HEK293 (cell line): ENCODE measurements at regions not wholly inside any gene's neighbourhood (a gene's known extent, or its start where the extent isn't known, plus 50 kb on each side); places are given as distances from the start of the nearest gene placed in this dataset.

ENCODE experiments used
- CTCF ChIA-PET: fragments of 350-600 bp; formaldehyde crosslinking; extraction: SDS; loops from one replicate; lab custom pipeline; 2021; ENCODE audit warnings: antibody characterized with exemption; lab: Yijun Ruan, JAX
- POLR2A ChIA-PET: fragments of 300-600 bp; formaldehyde crosslinking; extraction: SDS; loops from one replicate; lab custom pipeline; 2020; ENCODE audit warnings: antibody characterized with exemption, inconsistent platforms; lab: Yijun Ruan, JAX
- H3K27ac ChIP-seq: fragments of 200-500 bp; sonication (Bioruptor generic); 2 replicates; pipeline ENCODE4 v1.5.1; 2014; ENCODE audit warnings: low read depth, low read length, control low read depth, inconsistent platforms; ENCODE audit errors: extremely low read depth
- H3K36me3 ChIP-seq, 2 experiments: fragments of 200-500 bp in 1 of 2; sonication (Bioruptor generic) in 1 of 2; 1 replicate in 1 of 2; 2 replicates in 1 of 2; pipeline ENCODE4 v1.5.1; 2014 to 2017; ENCODE audit warnings: inconsistent platforms in 2 of 2, low read length in 2 of 2; ENCODE audit not compliant: control insufficient read depth in 2 of 2, insufficient read depth in 1 of 2
- H3K4me1 ChIP-seq: fragments of 200-500 bp; sonication (Bioruptor generic); 2 replicates; pipeline ENCODE4 v1.5.1; 2014; ENCODE audit warnings: mild to moderate bottlenecking, low read length, inconsistent platforms; ENCODE audit not compliant: control insufficient read depth, insufficient read depth
- H3K4me3 ChIP-seq: 2 replicates; pipeline ENCODE4 v1.5.1; 2011; ENCODE audit warnings: low read depth, mild to moderate bottlenecking, control low read depth, low read length, moderate library complexity
- H3K9me3 ChIP-seq: fragments of 200-500 bp; sonication (Bioruptor generic); 2 replicates; pipeline ENCODE4 v1.5.1; 2014; ENCODE audit warnings: low read depth, low read length, inconsistent platforms; ENCODE audit not compliant: control insufficient read depth, insufficient read depth
- FEZF1 ChIP-seq: fragments of 450-650 bp; formaldehyde crosslinking; IDR thresholded peaks from 2 replicates; pipeline ENCODE4 v1.5.1; 2016; ENCODE audit warnings: missing biosample characterization, missing genetic modification characterization
- KLF10 ChIP-seq: fragments of 450-650 bp; IDR thresholded peaks from 2 replicates; pipeline ENCODE4 v1.5.1; 2018; ENCODE audit warnings: missing biosample characterization, mild to moderate bottlenecking, missing genetic modification characterization
- MZF1 ChIP-seq: fragments of 450-650 bp; formaldehyde crosslinking; IDR thresholded peaks from 2 replicates; pipeline ENCODE4 v1.5.1; 2017; ENCODE audit warnings: missing biosample characterization, missing genetic modification characterization, borderline replicate concordance
- OSR2 ChIP-seq: fragments of 450-650 bp; formaldehyde crosslinking; IDR thresholded peaks from 2 replicates; pipeline ENCODE4 v1.5.1; 2016; ENCODE audit warnings: missing biosample characterization, missing genetic modification characterization
- REST ChIP-seq: fragments of 450-650 bp; formaldehyde crosslinking; IDR thresholded peaks from 2 replicates; pipeline ENCODE4 v1.5.1; 2016; ENCODE audit warnings: missing biosample characterization, missing genetic modification characterization
- SETDB1 ChIP-seq: IDR thresholded peaks from one replicate; pipeline ENCODE4 v1.6.1; 2017; ENCODE audit warnings: mild to moderate bottlenecking, low read length, moderate library complexity, mixed read lengths; ENCODE audit not compliant: insufficient read length
- ZNF138 ChIP-seq: fragments of 450-650 bp; formaldehyde crosslinking; IDR thresholded peaks from 2 replicates; pipeline ENCODE4 v1.5.1; 2016; ENCODE audit warnings: missing biosample characterization, missing genetic modification characterization, borderline replicate concordance
- ZNF140 ChIP-seq: fragments of 450-650 bp; formaldehyde crosslinking; IDR thresholded peaks from 2 replicates; pipeline ENCODE4 v1.5.1; 2016; ENCODE audit warnings: missing biosample characterization, missing genetic modification characterization
- ZNF174 ChIP-seq: fragments of 450-650 bp; formaldehyde crosslinking; IDR thresholded peaks from 2 replicates; pipeline ENCODE4 v1.5.0; 2017; ENCODE audit warnings: missing biosample characterization, mild to moderate bottlenecking, missing genetic modification characterization
- ZNF248 ChIP-seq: fragments of 450-650 bp; formaldehyde crosslinking; IDR thresholded peaks from 2 replicates; pipeline ENCODE4 v1.5.1; 2017; ENCODE audit warnings: missing biosample characterization, missing genetic modification characterization
- ZNF274 ChIP-seq, 2 experiments: fragments of 200-500 bp in 1 of 2; fragments of 450-650 bp in 1 of 2; sonication (Bioruptor generic) in 1 of 2; formaldehyde crosslinking in 1 of 2; IDR thresholded peaks; 2 replicates each; pipeline versions ENCODE4 v1.5.1 to v1.6.1; 2014 to 2016; ENCODE audit warnings: borderline replicate concordance in 1 of 2, inconsistent platforms in 1 of 2, low read length in 1 of 2, missing biosample characterization in 1 of 2, missing genetic modification characterization in 1 of 2
- ZNF394 ChIP-seq: fragments of 450-650 bp; formaldehyde crosslinking; IDR thresholded peaks from 2 replicates; pipeline ENCODE4 v1.5.1; 2016; ENCODE audit warnings: missing biosample characterization, missing genetic modification characterization, mild to moderate bottlenecking, moderate library complexity, borderline replicate concordance
- ZNF514 ChIP-seq: fragments of 450-650 bp; formaldehyde crosslinking; IDR thresholded peaks from 2 replicates; pipeline ENCODE4 v1.5.1; 2016; ENCODE audit warnings: missing biosample characterization, missing genetic modification characterization
- ZNF549 ChIP-seq: fragments of 450-650 bp; IDR thresholded peaks from 2 replicates; pipeline ENCODE4 v1.5.1; 2018; ENCODE audit warnings: missing biosample characterization, missing genetic modification characterization, mild to moderate bottlenecking, inconsistent platforms, moderate library complexity
- ZNF623 ChIP-seq: fragments of 450-650 bp; formaldehyde crosslinking; IDR thresholded peaks from 2 replicates; pipeline ENCODE4 v1.5.1; 2016; ENCODE audit warnings: missing biosample characterization, missing genetic modification characterization
- ZNF624 ChIP-seq: fragments of 450-650 bp; formaldehyde crosslinking; IDR thresholded peaks from 2 replicates; pipeline ENCODE4 v1.5.1; 2017; ENCODE audit warnings: missing biosample characterization, missing genetic modification characterization
- ZNF664 ChIP-seq: fragments of 450-650 bp; formaldehyde crosslinking; IDR thresholded peaks from 2 replicates; pipeline ENCODE4 v1.5.1; 2016; ENCODE audit warnings: missing biosample characterization, missing genetic modification characterization
- ZNF843 ChIP-seq: fragments of 450-650 bp; formaldehyde crosslinking; IDR thresholded peaks from 2 replicates; pipeline ENCODE4 v1.5.1; 2016; ENCODE audit warnings: missing biosample characterization, missing genetic modification characterization
- TF ChIP-seq, protein P1 (sequence below): fragments of 450-650 bp; formaldehyde crosslinking; IDR thresholded peaks from 2 replicates; pipeline ENCODE4 v1.5.1; 2017; ENCODE audit warnings: missing biosample characterization, mild to moderate bottlenecking, missing genetic modification characterization, moderate library complexity
- TF ChIP-seq, protein P2 (sequence below): fragments of 450-650 bp; formaldehyde crosslinking; IDR thresholded peaks from 2 replicates; pipeline ENCODE4; 2016; ENCODE audit warnings: missing biosample characterization, missing genetic modification characterization
- TF ChIP-seq, protein P3 (sequence below): fragments of 450-650 bp; formaldehyde crosslinking; IDR thresholded peaks from 2 replicates; pipeline ENCODE4 v1.5.1; 2016; ENCODE audit warnings: missing biosample characterization, missing genetic modification characterization

DNA sequence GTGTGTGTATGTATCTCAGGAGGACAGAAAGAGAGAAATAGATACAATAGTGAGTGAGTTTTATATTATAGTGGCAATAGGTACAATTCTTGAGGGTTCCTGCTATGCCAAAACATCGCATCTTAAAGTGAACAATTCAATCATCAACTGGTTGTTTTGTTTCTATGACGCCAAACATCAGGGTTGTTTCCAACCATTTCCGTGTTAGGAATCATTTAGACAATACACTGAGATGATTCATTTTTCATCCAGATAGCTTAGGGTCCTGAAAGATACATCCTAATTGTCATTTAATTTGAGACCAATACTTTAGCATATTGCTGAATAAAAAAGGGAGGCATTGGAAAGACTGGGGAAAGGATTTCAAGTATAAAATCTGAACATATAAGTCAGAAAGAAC is 472.2 kb downstream of the MCTP2 start (continued):
- TF ChIP-seq REST (tag by site-specific recombination), result no peak
- TF ChIP-seq, all 188 proteins: peak for 0

- CTCF ChIA-PET, result interaction anchor here (0.6 to 0.7 kb wide), 2 partner anchors 20 to 121 kb away, joined by 3 to 4 read pairs; no protein-coding TSS in a partner anchor
- POLR2A ChIA-PET, result no interaction called here
- H3K9me3 ChIP-seq, result no peaks in the 10 kb centered on the region
- TF ChIP-seq ZNF843 (tag by site-specific recombination) (no peak), ZNF623 (tag by site-specific recombination) (no peak), MZF1 (tag by site-specific recombination) (no peak), ZNF514 (no peak), FEZF1 (tag by site-specific recombination) (no peak), SETDB1 (no peak), ZNF394 (tag by site-specific recombination) (no peak), ZNF549 (tag by site-specific recombination) (no peak), OSR2 (tag by site-specific recombination) (no peak), ZNF274 (IDR thresholded peaks at IDR 0.05; ENCODE audit: low read length) (no peak), ZNF274 (tag by site-specific recombination; IDR thresholded peaks at IDR 0.05; ENCODE audit: borderline replicate concordance) (no peak), ZNF174 (tag by site-specific recombination) (no peak), KLF10 (tag by site-specific recombination) (no peak), ZNF624 (tag by site-specific recombination) (no peak), ZNF664 (no peak), ZNF140 (tag by site-specific recombination) (no peak), ZNF248 (no peak), ZNF138 (tag by site-specific recombination) (no peak)
- TF ChIP-seq, protein P1, sequence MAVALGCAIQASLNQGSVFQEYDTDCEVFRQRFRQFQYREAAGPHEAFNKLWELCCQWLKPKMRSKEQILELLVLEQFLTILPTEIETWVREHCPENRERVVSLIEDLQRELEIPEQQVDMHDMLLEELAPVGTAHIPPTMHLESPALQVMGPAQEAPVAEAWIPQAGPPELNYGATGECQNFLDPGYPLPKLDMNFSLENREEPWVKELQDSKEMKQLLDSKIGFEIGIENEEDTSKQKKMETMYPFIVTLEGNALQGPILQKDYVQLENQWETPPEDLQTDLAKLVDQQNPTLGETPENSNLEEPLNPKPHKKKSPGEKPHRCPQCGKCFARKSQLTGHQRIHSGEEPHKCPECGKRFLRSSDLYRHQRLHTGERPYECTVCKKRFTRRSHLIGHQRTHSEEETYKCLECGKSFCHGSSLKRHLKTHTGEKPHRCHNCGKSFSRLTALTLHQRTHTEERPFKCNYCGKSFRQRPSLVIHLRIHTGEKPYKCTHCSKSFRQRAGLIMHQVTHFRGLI, result no peak
- TF ChIP-seq, protein P2, sequence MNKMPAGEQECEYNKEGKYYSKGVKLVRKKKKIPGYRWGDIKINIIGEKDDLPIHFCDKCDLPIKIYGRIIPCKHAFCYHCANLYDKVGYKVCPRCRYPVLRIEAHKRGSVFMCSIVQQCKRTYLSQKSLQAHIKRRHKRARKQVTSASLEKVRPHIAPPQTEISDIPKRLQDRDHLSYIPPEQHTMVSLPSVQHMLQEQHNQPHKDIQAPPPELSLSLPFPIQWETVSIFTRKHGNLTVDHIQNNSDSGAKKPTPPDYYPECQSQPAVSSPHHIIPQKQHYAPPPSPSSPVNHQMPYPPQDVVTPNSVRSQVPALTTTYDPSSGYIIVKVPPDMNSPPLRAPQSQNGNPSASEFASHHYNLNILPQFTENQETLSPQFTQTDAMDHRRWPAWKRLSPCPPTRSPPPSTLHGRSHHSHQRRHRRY (tag by site-specific recombination), result no peak
- TF ChIP-seq, protein P3, sequence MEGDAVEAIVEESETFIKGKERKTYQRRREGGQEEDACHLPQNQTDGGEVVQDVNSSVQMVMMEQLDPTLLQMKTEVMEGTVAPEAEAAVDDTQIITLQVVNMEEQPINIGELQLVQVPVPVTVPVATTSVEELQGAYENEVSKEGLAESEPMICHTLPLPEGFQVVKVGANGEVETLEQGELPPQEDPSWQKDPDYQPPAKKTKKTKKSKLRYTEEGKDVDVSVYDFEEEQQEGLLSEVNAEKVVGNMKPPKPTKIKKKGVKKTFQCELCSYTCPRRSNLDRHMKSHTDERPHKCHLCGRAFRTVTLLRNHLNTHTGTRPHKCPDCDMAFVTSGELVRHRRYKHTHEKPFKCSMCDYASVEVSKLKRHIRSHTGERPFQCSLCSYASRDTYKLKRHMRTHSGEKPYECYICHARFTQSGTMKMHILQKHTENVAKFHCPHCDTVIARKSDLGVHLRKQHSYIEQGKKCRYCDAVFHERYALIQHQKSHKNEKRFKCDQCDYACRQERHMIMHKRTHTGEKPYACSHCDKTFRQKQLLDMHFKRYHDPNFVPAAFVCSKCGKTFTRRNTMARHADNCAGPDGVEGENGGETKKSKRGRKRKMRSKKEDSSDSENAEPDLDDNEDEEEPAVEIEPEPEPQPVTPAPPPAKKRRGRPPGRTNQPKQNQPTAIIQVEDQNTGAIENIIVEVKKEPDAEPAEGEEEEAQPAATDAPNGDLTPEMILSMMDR (tag by site-specific recombination), result no peak
- H3K36me3 ChIP-seq, result no peaks in the 10 kb centered on the region
- H3K27ac ChIP-seq, result no peak overlapping the region
- H3K4me3 ChIP-seq, result no peak overlapping the region
- no peaks in the 10 kb centered on the region for H3K4me1 ChIP-seq
These were observed 473.1 kb downstream of the MCTP2 start for GRCh38 chr15:94704421-94704820.
